ENCODE measurements at regions not wholly inside any gene's neighbourhood (a gene's known extent, or its start where the extent isn't known, plus 50 kb on each side); places are given as distances from the start of the nearest gene placed in this dataset.
"Not testable (repeated sequence)": the region's sequence is repeated elsewhere in the genome, so short reads cannot be mapped to it uniquely, and the experiment has no call there.

- no peak for DNase-seq (ENCODE audit: low read depth, low spot score)
- peak overlapping the region; percentile 64 for H3K27ac ChIP-seq
These were observed 97.1 kb upstream of the TMEM178A start for GRCh38 chr2:39568561-39569006.

- DNase-seq (ENCODE audit: low read depth, low spot score): no peak
- no peak overlapping the region for H3K27ac ChIP-seq
These were observed 95.6 kb upstream of the TMEM178A start for GRCh38 chr2:39570130-39570555.

GRCh38 chr2:39570614-39571013, 95.1 kb upstream of the TMEM178A start:
- H3K27ac ChIP-seq: no peak overlapping the region

GRCh38 chr2:39571111-39571731, 94.5 kb upstream of the TMEM178A start:
- DNase-seq (ENCODE audit: low read depth, low spot score): no peak
- no peak overlapping the region for H3K27ac ChIP-seq

More at GRCh38 chr2:39570614-39571013, 95.1 kb upstream of the TMEM178A start:
- DNase-seq (ENCODE audit: low read depth, low spot score): no peak

- H3K27ac ChIP-seq: no peak overlapping the region
- DNase-seq (ENCODE audit: low read depth, low spot score): no peak
These were observed 92.4 kb upstream of the TMEM178A start for GRCh38 chr2:39573276-39573675.

- no peak for DNase-seq (ENCODE audit: low read depth, low spot score)
- H3K27ac ChIP-seq: no peak overlapping the region
These were observed 83.9 kb upstream of the TMEM178A start for GRCh38 chr2:39581866-39582265.

- no peak for DNase-seq (ENCODE audit: low read depth, low spot score)
- no peak overlapping the region for H3K27ac ChIP-seq
These were observed 82.5 kb upstream of the TMEM178A start for GRCh38 chr2:39583213-39583612.

- H3K27ac ChIP-seq: no peak overlapping the region
- DNase-seq (ENCODE audit: low read depth, low spot score): no peak
These were observed 81.9 kb upstream of the TMEM178A start for GRCh38 chr2:39583781-39584180.

- no peak overlapping the region for H3K27ac ChIP-seq
These were observed 81.3 kb upstream of the TMEM178A start for GRCh38 chr2:39584283-39584965.

GRCh38 chr2:39585531-39585930, 80.2 kb upstream of the TMEM178A start:
- H3K27ac ChIP-seq; DNase-seq (ENCODE audit: low read depth, low spot score): not testable (repeated sequence)

More at GRCh38 chr2:39584283-39584965, 81.3 kb upstream of the TMEM178A start:
- DNase-seq (ENCODE audit: low read depth, low spot score): no peak

- DNase-seq (ENCODE audit: low read depth, low spot score): no peak
- no peak overlapping the region for H3K27ac ChIP-seq
These were observed 78.5 kb upstream of the TMEM178A start for GRCh38 chr2:39587168-39587567.

- no peak overlapping the region for H3K27ac ChIP-seq
- DNase-seq (ENCODE audit: low read depth, low spot score): no peak
These were observed 78.1 kb upstream of the TMEM178A start for GRCh38 chr2:39587641-39588040.

GRCh38 chr2:39593439-39594393, 72.0 kb upstream of the TMEM178A start:
- DNase-seq (ENCODE audit: low read depth, low spot score): peak; percentile 26
- no peak overlapping the region for H3K27ac ChIP-seq

- no peak overlapping the region for H3K27ac ChIP-seq
- DNase-seq (ENCODE audit: low read depth, low spot score): no peak
These were observed 70.6 kb upstream of the TMEM178A start for GRCh38 chr2:39595116-39595515.

GRCh38 chr2:39597314-39597713, 68.4 kb upstream of the TMEM178A start:
- no peak for DNase-seq (ENCODE audit: low read depth, low spot score)
- H3K27ac ChIP-seq: no peak overlapping the region

GRCh38 chr2:39602616-39603015, 63.1 kb upstream of the TMEM178A start:
- H3K27ac ChIP-seq: no peak overlapping the region
- DNase-seq (ENCODE audit: low read depth, low spot score): no peak

- no peak overlapping the region for H3K27ac ChIP-seq
- no peak for DNase-seq (ENCODE audit: low read depth, low spot score)
These were observed 62.3 kb upstream of the TMEM178A start for GRCh38 chr2:39603436-39603835.

GRCh38 chr2:39604866-39605265, 60.9 kb upstream of the TMEM178A start:
- H3K27ac ChIP-seq: no peak overlapping the region
- no peak for DNase-seq (ENCODE audit: low read depth, low spot score)

- no peak for DNase-seq (ENCODE audit: low read depth, low spot score)
- no peak overlapping the region for H3K27ac ChIP-seq
These were observed 59.1 kb upstream of the TMEM178A start for GRCh38 chr2:39606585-39606984.

- no peak overlapping the region for H3K27ac ChIP-seq
- no peak for DNase-seq (ENCODE audit: low read depth, low spot score)
These were observed 58.0 kb upstream of the TMEM178A start for GRCh38 chr2:39607538-39608262.
